GM19099 (cell line): ENCODE measurements at regions not wholly inside any gene's neighbourhood (a gene's known extent, or its start where the extent isn't known, plus 50 kb on each side); places are given as distances from the start of the nearest gene placed in this dataset.

Experiments used
- POLR2A ChIP-seq: IDR thresholded peaks from 3 replicates; pipeline ENCODE4 v1.6.1; 2011; ENCODE audit warnings: low read depth; ENCODE audit not compliant: insufficient read length; ENCODE audit errors: extremely low read depth

GRCh38 chr15:99440551-99441443 is 125.0 kb upstream of the MEF2A start:
- no peak for TF ChIP-seq POLR2A

DNA sequence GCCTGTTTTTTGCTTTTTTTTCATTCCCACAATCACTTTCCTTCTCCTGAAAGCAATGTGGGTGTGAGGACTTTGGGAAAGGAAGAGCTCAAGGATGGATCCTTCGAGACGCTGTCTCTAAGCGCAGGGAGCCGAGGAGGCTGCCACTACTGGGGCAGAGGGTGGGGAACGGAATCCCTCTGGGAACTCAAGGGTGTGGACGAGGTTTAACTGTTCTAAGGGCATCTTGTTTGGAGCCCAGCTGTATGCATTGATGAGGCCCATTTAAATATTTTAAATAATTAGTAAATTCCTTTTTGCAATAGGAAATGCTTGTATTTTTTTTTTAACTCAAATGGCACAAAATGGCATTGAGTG is 124.4 kb upstream of the MEF2A start:
- no peak for TF ChIP-seq POLR2A

- TF ChIP-seq POLR2A: no peak
Observed at GRCh38 chr15:99441871-99442251, 123.9 kb upstream of the MEF2A start.

- no peak for TF ChIP-seq POLR2A
Observed at GRCh38 chr15:99442252-99442897, 123.4 kb upstream of the MEF2A start.

DNA sequence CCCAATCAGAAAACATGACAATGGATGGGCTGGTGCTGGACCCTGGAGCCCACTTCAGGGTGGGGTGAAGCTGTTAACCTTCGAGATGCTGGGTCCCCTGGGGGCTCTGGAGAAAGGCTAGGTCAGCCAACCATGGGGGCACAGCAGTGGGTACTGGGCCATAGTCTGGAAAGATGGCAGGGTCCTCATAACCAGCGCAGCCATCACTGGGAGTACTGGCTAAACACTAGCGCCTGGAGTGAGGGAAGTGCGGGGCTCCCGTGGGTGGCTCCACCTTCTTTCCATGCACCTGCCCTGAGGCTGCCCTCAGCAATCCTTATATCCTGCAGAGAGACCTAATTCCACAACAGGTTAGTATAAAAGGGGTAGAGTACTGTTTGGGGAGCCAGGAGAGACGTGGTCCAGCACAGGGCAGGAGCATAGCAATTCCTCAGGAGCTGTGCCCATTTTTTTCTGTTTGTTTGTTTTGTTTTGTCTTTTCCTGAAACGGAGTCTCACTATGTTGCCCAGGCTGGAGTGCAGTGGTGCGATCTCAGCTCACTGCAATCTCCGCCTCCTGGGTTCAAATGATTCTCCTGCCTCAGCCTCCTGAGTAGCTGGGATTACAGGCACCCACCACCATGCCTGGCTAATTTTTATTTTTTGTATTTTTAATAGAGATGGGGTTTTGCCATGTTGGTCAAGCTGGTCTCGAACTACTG is 122.6 kb upstream of the MEF2A start:
- no peak for TF ChIP-seq POLR2A

DNA sequence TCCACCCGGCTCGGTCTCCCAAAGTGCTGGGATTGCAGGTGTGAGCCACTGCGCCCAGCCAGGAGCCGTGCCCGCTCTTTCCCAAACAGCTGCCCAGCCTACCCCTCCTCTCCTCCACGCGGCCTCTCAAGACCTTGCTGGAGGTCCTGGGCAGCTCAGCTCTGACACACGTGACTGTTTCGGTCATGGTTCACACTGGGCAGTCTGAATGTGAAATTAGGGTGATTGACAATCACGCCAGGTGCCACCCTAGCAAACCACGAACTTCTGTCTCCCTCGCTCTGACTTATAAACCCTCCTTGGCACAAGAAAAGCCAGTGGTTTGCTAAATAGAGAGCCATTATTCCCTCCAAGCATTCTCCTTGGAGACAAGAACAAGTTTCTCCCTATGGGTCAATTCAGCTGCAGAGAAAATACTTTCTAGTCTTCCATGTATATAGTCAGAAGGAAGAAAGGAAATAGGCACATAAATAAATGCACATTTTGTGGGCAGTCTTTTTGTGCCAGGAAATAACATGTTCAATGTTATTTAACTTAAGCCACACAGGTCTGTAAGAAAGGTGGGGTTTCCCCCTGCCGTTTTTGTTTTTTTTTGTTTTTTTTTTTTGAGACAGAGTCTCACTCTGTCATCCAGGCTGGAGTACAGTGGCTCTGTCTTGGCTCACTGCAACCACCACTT is 121.9 kb upstream of the MEF2A start:
- no peak for TF ChIP-seq POLR2A

DNA sequence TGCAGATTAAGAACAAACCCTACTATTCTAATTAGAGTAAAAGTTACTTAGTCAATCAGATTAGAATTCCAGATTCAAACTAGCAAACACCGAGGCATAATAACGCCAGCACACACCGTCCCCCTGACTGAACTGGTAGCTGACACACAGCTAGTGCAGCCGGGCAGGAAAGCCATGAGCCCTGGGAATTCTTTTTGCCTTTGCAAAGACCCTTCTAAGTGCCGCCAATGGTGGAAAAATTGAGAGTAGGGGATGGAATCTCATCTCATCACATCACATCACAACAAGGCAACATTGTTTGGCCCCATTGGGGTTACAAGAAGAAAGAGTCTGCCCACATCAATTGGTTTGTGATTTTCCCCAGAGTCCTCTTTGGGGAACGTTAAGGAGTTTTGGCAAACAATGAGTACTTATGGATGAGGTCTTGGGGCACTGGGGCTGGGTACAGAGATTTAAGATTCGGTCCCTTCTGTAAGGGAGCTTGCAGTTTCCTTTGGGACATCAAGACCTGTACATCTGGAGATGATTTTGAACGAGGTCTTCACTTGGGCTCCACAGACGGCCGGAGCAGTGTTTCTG is 120.4 kb upstream of the MEF2A start:
- TF ChIP-seq POLR2A: no peak

DNA sequence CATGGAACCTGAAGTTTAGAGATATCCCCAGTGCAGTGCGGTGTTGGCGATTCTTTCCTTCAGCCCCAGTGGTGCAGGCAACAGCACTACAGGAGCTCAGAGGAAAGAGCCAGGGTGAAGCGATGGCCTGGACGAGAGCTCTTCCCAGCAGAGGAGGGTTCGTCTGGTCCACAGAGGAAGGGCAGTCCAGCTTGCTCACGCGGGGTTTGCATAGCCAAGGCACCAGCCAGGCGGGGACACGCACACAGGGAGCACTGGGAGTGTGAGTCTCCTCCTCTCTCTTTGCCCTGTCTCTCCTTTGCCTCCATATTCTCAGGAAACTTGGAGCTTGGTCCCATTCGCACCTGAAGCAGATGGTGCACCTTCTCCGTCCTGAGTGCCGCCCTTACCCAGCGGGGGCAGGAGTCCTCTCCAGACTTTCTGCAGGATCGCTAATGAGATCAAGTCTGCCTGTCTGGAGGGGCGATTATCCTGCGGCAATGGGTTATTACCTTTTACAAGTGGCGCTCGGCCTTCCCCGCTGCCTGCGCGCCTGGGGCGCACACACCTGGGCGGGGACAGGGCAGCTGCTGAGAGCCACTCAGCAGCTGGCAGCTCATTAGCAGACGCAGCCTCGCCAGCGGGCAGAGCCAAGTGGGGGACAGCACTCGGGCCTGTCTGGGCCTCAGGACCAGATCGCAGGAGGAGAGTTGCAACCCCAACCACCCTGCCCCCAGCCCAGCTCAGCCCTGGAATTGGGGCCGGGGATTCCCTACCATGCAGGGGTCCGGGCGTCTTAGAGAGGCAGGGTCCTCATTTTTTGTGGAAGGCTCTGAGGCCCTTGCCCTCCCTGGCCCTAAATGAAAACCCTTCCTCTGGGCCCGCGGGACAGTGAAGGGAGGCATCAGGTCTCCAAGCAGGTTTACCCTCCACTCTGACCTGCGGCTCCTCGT is 119.0 kb upstream of the MEF2A start:
- TF ChIP-seq POLR2A: no peak

GRCh38 chr15:99447497-99448371 is 118.0 kb upstream of the MEF2A start:
- TF ChIP-seq POLR2A: no peak

DNA sequence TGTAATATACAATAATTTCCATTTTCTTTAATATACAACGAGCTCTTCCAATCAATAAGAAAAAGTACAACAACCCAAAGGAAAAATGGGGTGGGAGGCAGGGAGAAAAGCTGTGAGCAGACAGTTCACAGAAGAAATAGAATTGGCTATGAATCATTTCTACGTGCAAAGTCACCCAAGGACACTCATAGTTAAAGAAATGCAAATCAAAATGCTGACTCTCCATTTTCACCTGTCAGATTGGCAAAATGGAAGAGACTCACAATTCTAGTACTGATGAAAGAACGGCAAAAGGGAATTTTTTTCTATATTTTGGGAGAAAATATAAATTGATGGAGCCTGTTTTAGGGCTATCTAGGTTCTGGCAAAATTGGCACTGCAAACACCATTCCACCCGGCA is 116.3 kb upstream of the MEF2A start:
- no peak for TF ChIP-seq POLR2A

DNA sequence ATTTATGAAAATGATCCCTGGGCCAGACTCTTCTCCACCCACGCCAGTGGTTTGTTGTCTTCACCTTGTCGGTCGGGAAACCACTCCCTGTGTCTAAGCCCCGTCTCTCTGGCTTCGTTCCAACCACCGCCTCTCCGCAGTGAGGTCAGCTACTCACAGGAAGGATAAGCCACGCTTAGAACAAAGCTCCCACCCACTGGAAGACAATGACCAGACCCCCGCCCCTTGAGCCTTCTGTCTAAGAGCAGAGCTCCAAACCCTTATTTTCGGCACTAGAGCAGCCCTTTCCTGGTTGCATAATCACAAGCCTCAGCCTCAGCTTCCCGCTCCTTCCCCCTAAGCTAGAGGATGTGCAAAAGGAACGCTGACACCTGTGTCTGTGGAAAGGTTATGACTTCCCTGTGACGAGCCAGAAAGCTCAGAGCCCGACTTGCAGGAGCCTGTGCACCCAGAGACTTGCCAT is 114.9 kb upstream of the MEF2A start:
- no peak for TF ChIP-seq POLR2A

GRCh38 chr15:99451484-99451883 is 114.3 kb upstream of the MEF2A start:
- no peak for TF ChIP-seq POLR2A

DNA sequence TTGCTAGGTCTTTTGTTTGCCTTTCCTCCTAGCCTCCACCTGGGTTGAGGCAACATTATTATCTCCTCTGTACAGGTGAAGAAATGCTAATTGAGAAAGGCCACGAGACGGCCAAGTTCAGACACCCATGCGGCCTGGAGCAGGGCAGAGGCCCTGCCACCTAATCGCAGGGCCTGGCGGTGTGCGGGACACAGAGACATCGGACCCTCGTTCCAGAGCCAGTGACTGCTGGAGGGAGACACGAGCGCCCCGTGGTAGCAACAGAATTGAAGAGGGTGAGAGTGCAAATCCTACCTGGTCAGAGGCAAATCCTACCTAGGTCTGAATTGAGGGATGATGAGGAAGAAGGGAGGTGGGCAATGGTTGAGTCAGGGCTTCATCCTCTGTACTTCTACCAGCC is 113.8 kb upstream of the MEF2A start:
- no peak for TF ChIP-seq POLR2A
